ENCODE measurements at regions not wholly inside any gene's neighbourhood (a gene's known extent, or its start where the extent isn't known, plus 50 kb on each side); places are given as distances from the start of the nearest gene placed in this dataset.

GRCh38 chr5:51657340-51658240 lies 274.3 kb downstream of the ISL1 start:
- Histone ChIP-seq H3K4me1 (no peaks in the 10 kb centered on the region), H3K9me3 (no peaks in the 10 kb centered on the region), H3K27me3 (no peaks in the 10 kb centered on the region), H3K27ac (no peak overlapping the region), H3K36me3 (no peaks in the 10 kb centered on the region), H3K4me3 (no peak overlapping the region)
- intact Hi-C loops (cut with DNase I; ENCODE audit: low total_unique reads) (no loop called here), in situ Hi-C loops (cut with MboI; ENCODE audit: low pct_ligation_motif_present in 1 of 4, low pct_unique_long_range_greater_than_20kb in 1 of 4, low sequenced_read_pairs in 3 of 4) (no loop called here)
- no peak for DNase-seq
- TF ChIP-seq POLR2A (IDR thresholded peaks at IDR 0.05) (no peak), CTCF (IDR thresholded peaks at IDR 0.05) (no peak), POLR2AphosphoS5 (IDR thresholded peaks at IDR 0.05) (no peak)
- 63 to 75% methylated on average over 4 to 7 of the region's 7 CpGs for WGBS, 2 donors (ENCODE audit: low coverage in 1 of 2)

- H3K4me3 ChIP-seq = no peak overlapping the region
- no peaks in the 10 kb centered on the region for H3K36me3 ChIP-seq
- no peaks in the 10 kb centered on the region for H3K4me1 ChIP-seq
- intact Hi-C loops (cut with DNase I; ENCODE audit: low total_unique reads) = no loop called here
- H3K27me3 ChIP-seq = no peaks in the 10 kb centered on the region
- no peak for DNase-seq
- no peaks in the 10 kb centered on the region for H3K9me3 ChIP-seq
- no peak for TF ChIP-seq EP300 (IDR thresholded peaks at IDR 0.05; ENCODE audit: low read depth)
- TF ChIP-seq POLR2A (IDR thresholded peaks at IDR 0.05) = no peak
- TF ChIP-seq POLR2AphosphoS5 (IDR thresholded peaks at IDR 0.05) = no peak
- in situ Hi-C loops (cut with MboI; ENCODE audit: low pct_ligation_motif_present in 1 of 4, low pct_unique_long_range_greater_than_20kb in 1 of 4, low sequenced_read_pairs in 3 of 4) = no loop called here
- no peak overlapping the region for H3K27ac ChIP-seq
- WGBS, 2 donors (ENCODE audit: low coverage in 1 of 2) = 38 to 58% methylated on average over 2 of the region's 2 CpGs
These were observed 278.5 kb downstream of the ISL1 start for GRCh38 chr5:51661646-51662265.

- Histone ChIP-seq H3K9me3 (no peaks in the 10 kb centered on the region), H3K27ac (no peak overlapping the region), H3K4me1 (no peaks in the 10 kb centered on the region), H3K27me3 (no peaks in the 10 kb centered on the region), H3K4me3 (no peak overlapping the region), H3K36me3 (no peaks in the 10 kb centered on the region)
- TF ChIP-seq POLR2AphosphoS5 (IDR thresholded peaks at IDR 0.05) (no peak), POLR2A (IDR thresholded peaks at IDR 0.05) (no peak), EP300 (IDR thresholded peaks at IDR 0.05; ENCODE audit: low read depth) (no peak), CTCF (IDR thresholded peaks at IDR 0.05) (no peak)
- in situ Hi-C loops (cut with MboI; ENCODE audit: low pct_ligation_motif_present in 1 of 4, low pct_unique_long_range_greater_than_20kb in 1 of 4, low sequenced_read_pairs in 3 of 4) (no loop called here), intact Hi-C loops (cut with DNase I; ENCODE audit: low total_unique reads) (no loop called here)
- 51 to 57% methylated on average over 4 of the region's 4 CpGs for WGBS, 2 donors (ENCODE audit: low coverage in 1 of 2)
- no peak for DNase-seq
These were observed 281.4 kb downstream of the ISL1 start for GRCh38 chr5:51664491-51665250.

GRCh38 chr5:51665251-51665593 lies 282.0 kb downstream of the ISL1 start:
- no peaks in the 10 kb centered on the region for H3K36me3 ChIP-seq
- intact Hi-C loops (cut with DNase I; ENCODE audit: low total_unique reads) = no loop called here
- in situ Hi-C loops (cut with MboI; ENCODE audit: low pct_ligation_motif_present in 1 of 4, low pct_unique_long_range_greater_than_20kb in 1 of 4, low sequenced_read_pairs in 3 of 4) = no loop called here
- TF ChIP-seq CTCF (IDR thresholded peaks at IDR 0.05) (no peak), POLR2A (IDR thresholded peaks at IDR 0.05) (no peak), POLR2AphosphoS5 (IDR thresholded peaks at IDR 0.05) (no peak), EP300 (IDR thresholded peaks at IDR 0.05; ENCODE audit: low read depth) (no peak)
- 47 to 52% methylated on average over 1 of the region's 1 CpG for WGBS, 2 donors (ENCODE audit: low coverage in 1 of 2)
- H3K4me1 ChIP-seq = no peaks in the 10 kb centered on the region
- no peaks in the 10 kb centered on the region for H3K9me3 ChIP-seq
- no peaks in the 10 kb centered on the region for H3K27me3 ChIP-seq
- no peak overlapping the region for H3K27ac ChIP-seq
- DNase-seq = no peak
- H3K4me3 ChIP-seq = no peak overlapping the region
